GM13976 (cell line): ENCODE measurements at regions not wholly inside any gene's neighbourhood (a gene's known extent, or its start where the extent isn't known, plus 50 kb on each side); places are given as distances from the start of the nearest gene placed in this dataset.

Experiments used
- DNase-seq: peaks from one replicate; pipeline ENCODE4 v3.0.0; 2012; ENCODE audit warnings: low spot score
- CTCF ChIP-seq: IDR thresholded peaks from 2 replicates; pipeline ENCODE4 v1.5.1; 2012; ENCODE audit warnings: borderline replicate concordance, mild to moderate bottlenecking; ENCODE audit not compliant: insufficient read depth; ENCODE audit errors: extremely low read depth, missing control alignments, control extremely low read depth
- in situ Hi-C: fragments of 300-500 bp; cut with MboI; formaldehyde crosslinking; loops from one replicate; pipeline ENCODE4 v1.12.0; 2022; ENCODE audit warnings: low sequenced_read_pairs, mixed read lengths, inconsistent platforms; ENCODE audit not compliant: unreplicated experiment

- DNase-seq, result no peak
- in situ Hi-C loops, result no loop called here
- no peak for TF ChIP-seq CTCF
Measured at GRCh38 chr11:23192256-23192655, 332.0 kb upstream of the CCDC179 start.

GRCh38 chr11:23201936-23202522, 341.8 kb upstream of the CCDC179 start:
- no peak for TF ChIP-seq CTCF
- DNase-seq, result no peak
- in situ Hi-C loops, result no loop called here

- DNase-seq, result no peak
- in situ Hi-C loops, result no loop called here
- no peak for TF ChIP-seq CTCF
Measured at GRCh38 chr11:23202611-23203010, 342.3 kb upstream of the CCDC179 start.

GRCh38 chr11:23205156-23205871, 345.0 kb upstream of the CCDC179 start:
- in situ Hi-C loops, result no loop called here
- no peak for DNase-seq
- TF ChIP-seq CTCF, result no peak

GRCh38 chr11:23206741-23207336, 346.6 kb upstream of the CCDC179 start:
- DNase-seq, result no peak
- in situ Hi-C loops, result no loop called here
- no peak for TF ChIP-seq CTCF

GRCh38 chr11:23211221-23211620, 350.9 kb upstream of the CCDC179 start:
- TF ChIP-seq CTCF, result no peak
- no peak for DNase-seq
- in situ Hi-C loops, result no loop called here

GRCh38 chr11:23212807-23213206, 352.5 kb upstream of the CCDC179 start:
- in situ Hi-C loops, result no loop called here
- TF ChIP-seq CTCF, result no peak
- DNase-seq, result no peak
